ENCODE measurements at regions not wholly inside any gene's neighbourhood (a gene's known extent, or its start where the extent isn't known, plus 50 kb on each side); places are given as distances from the start of the nearest gene placed in this dataset.

DNA sequence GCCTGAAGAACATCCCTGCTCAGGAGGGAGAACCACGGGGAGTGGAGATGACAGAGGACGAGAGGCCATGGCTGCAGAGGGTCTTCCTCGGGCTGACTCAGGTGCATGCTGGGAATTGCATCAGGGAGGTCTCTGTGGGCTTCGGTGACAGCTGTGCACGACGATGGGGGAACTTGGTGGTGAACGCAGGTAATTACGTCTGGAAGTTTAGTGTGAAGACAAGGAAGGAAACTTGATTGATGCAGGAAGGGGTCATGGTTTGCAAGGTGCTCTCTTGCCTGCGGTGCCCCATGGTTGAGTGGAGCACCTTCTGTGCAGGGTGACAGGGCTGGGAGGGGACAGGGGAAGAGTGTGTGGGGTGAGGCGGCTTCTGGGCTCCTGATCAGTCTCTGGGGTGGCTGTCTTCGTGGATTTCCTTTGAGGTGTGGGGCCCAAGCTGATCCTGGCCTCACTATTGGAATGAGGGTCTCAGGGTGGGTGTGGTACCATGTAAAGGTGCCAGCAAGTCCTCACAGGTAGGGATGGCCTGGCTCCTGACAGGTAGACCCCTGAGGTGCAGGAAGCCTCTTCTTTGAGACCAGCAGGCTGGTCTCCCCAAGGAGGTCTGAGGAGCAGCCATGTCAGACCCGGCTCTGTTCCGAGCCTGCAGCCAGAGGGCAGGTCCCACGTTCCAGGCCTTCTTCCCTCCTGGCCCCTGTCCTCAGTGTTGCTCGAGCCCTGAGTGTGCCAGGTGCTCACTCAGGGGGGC is 1020.1 kb downstream of the TBC1D22A start:
- no peak for DNase-seq

DNA sequence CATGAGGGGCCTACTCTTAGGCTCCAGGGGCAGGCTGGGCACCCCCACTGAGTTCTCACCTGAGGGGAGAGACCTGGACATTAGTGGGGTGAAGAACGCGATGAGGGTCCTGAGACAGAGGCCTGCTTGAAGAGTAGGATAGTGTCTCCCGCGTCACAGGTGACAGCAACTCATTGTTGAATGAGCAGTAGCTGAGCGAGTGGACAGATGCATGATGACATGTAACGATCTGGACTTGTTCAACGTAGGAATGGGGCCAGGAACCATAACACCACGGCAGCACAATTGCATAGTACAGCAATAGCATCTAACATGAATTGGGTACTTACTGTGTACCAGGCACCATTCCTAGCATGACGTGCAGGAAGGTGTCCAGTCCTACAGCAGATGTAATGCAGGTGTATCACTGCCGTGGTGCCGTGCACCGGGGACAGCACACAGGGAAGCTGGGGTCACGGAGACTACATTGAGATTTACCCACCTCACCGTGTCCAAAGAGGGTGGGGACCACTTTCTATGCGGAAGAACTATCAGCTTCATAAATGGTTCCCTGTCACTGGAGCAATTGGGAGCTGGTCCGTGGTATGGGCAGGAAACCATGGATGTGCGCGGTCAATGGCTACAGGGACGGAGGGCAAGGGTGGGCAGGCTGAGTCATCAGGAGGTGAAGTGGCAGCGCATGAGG is 1019.1 kb downstream of the TBC1D22A start:
- no peak for DNase-seq

DNA sequence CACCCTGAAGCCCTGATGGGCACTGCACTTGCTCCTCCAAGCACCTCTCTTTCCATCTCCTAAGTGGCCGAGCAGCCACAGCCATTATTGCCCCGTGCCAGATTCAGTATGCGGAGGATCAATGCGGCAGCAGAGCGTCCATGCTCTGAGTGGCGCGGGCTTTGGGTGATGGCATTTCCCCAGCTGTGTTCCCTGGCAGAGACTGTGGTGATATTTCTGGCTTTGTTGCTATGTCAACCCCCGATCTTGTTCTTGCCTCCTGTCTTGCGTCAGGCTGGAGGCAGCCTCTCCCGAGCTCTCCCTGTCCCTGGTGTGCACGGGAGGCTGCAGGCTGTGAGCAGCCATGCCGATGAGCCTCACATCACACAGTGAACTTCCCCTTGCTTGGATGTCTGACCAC is 1018.6 kb downstream of the TBC1D22A start:
- no peak for DNase-seq

DNA sequence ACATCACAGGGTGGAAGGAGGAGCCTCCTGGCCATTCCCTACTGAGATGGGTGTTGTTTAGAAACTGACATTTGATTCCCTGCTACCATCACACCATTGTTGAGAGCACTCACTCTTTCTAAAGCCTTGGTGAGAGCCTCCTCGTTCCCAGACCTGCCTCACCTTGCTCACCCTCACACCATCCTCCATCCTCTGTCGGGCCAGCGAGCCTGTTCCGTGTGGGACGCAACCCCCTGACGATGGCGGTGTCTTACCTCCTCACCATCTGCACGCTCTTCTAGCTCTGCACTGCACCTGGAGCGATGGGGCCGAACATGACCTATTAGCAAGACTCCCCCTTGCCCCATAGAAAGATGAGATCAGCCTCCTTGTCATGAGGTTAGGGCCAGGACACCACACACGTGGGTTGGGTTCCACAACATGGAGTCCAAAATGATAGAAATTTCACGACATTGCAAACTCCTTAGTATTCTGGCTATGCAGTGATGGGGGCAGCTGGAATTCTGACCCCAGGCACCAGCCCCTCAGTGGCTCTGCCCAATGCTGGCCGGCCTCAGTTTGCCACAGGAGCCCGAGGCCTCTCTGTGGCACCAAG is 1017.9 kb downstream of the TBC1D22A start:
- no peak for DNase-seq

DNA sequence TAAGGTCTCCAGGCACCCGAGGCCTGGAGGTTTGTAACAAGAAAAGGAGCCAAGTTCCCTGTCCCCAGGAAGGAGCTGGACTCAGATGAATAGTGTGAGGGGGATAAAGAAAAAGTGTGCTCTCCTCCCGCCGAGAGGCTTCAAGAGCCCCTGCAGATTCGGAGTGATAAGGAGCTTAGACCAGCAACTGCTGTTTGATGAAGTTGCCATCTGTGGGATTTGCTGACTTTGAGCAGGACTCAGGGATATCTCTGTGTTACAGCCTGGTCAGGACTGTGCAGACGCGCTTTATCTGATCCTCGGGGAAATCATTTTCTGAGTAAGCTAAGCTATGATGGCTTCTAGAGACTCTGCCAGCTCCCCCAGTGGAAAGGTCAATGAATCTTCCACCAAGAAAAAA is 1017.0 kb downstream of the TBC1D22A start:
- DNase-seq, result no peak

DNA sequence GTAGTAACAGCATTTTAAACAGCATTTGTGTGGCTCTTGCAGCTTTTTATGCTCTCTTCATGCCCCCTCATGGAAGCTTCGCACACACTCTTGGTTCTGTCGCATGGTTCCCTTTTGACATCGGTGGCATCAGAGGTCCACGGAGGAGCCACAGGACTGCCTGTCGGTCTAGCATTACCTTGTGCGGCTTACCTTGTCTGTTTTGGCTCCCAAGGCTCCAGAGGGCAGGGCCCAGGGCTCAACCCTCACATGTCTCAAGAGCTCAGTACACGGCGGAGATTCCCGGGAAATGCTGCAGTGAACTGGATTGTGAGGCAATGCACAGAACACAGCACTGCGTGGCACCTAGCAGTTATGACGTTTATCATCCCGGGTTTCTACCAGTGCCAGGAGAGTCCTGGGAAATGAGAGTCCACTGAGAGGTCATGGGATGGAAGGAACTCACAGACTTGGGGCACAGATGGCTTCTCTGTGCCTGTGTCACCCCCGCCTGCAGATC is 1015.8 kb downstream of the TBC1D22A start:
- no peak for DNase-seq

DNA sequence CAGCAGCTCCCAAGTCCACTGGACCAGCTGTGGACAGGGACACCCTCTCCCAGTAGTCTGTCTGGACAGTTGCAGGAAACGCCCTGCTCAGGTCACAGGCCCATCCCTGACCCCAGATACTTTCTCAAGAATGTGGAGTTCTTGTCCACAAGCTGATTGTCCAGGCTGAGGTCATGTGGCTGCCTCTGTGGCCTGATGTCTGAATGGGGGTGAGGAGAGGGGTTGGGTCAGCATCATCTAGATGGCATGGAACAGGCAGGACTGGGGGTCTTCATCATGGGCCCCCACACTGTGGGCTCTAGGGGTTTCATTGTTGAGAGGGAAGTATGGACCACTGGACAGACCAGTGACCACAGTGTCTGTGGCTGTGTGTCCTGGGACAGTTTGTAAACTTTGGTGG is 1015.0 kb downstream of the TBC1D22A start:
- DNase-seq, result no peak

DNA sequence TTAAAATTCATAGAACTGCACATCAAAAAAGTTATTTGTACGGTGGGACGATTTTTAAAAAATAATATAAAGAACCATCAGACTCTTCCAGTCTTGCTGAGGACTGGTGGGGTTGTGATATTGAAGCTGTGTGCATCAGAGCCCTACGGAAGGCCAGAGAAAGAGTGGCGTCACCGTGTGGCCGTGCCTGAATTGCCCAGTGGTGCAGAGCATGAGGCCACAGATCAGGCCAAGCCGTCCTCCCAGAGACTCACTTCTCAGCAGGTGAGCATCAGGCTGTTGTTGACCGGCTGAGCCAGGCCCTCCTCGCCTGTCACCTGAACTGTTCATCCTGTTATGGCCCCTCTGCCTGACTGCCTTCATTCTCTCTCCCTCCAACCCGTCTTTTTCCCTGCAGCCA is 1013.9 kb downstream of the TBC1D22A start:
- no peak for DNase-seq

DNA sequence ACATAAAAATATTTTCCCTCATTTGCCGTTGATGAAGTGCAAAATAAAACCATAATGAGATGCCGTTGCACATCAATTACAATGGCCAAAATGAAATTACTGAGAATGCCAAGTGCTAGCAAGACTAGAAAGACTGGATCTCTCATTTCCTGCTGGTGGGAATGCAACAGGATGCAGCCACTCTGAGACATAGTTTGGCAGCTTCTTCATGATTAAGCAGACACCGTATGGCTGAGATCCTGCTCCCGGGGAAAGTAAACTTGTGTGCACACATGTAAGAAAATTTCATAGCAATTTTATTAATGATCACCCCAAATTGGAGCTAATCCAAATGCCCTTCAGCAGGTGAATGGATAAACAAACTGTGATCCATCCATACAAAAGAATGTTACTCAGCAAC is 1013.2 kb downstream of the TBC1D22A start:
- no peak for DNase-seq

DNA sequence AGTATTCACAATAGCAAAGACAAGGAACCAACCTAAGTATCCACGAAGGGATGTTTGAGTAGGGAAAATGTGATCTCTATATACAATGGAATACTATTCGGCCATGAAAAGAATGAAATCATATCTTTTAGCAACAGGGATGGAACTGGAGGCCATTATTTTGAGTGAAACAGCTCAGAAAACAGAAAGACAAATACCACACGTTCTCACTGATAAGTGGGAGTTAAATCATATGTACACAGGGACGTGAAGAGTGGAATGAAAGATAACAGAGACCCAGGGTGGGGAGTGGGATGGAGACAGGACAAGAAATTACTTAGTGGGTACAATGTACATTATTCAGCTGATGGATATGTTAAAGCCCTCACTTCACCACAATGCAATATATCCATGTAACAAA is 1012.7 kb downstream of the TBC1D22A start:
- no peak for DNase-seq

DNA sequence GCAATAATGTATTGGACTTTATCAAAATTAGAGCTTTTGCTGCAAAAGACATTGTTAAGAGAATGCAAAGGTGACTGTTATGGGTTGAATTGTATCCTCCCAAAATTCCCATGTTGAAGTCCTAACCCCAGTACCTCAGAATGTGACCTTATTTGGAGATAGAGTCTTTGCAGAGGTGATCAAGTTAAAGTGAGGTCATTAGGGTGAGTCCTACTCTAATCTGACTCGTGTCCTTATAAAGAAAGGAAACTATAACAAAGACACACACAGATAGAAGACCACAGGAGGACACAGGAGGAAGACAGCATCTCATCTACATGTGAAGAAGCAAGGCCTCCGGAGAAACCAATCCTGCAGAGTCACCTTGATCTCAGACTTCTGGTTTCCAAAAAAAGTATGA is 1011.2 kb downstream of the TBC1D22A start:
- DNase-seq, result no peak

DNA sequence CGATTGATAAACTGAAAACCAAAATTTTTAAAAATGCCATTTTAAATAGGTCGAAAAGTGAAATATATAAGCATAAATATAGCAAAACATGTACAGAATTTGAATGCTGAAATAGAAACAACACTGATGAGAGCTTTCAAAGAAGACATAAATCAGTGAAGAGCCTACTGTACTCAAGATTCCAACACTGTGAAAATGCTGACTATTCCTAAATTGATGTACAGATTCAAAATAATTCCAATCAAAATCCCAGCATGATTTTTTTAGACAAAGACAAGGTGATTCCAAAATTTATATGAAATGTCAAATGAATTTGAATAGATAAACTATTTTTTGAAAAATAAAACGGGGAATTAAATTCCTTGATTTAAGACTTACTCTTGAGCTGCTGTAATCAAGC is 1010.4 kb downstream of the TBC1D22A start:
- no peak for DNase-seq

DNA sequence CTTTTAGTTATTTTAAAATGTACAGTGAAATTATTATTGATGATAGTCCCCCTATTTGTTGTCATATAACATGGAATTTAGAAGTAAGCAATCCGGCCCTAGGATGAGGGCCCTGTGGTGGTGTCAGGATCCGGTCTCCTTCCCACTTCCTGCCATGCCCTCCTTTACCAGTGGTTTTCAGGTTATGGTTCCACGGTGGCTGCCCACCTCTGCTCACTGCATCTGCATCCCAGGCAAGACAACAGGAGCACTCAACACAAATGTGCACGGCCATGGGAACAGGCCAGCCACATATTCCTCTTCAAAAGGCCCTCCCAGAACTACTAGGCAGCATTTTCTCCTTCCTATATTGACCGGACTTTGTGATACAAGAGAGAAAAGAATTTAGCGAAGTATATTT is 1007.2 kb downstream of the TBC1D22A start:
- DNase-seq, result no peak

DNA sequence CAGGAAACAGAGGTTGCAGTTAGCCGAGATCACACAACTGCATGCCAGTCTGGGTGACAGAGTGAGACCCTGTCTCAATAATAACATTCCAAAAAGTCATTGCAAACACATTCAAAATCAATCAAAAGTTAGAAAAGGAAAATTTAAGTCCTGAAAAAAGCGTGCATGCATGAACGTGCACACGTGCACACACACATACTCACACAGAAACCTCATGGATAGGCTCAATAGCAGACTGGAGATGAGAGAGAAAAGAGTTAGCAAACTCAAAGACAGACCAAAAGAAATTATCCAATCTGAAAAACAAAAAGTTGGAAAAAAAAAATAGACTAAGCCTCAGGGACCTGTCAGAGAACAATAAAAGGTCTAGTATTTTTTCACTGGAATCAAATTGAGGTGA is 1005.6 kb downstream of the TBC1D22A start:
- no peak for DNase-seq

DNA sequence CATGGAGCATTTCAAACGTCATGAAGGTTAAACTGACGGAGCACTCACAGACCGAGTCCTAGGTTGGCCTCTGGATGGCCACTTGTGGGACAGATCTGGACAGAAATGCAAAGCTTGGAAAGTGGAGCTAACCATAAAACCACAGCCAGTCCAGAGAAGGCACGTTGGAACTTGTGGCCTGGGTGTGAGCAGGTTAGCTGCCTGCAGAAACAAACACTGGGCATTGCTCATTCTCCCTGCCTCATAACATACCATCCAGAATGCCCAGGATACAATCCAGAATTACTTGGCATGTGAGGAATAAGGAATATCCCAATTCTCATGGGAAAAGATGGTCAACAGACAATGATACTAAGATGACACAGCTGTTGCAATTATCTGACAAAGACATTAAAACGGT is 1005.0 kb downstream of the TBC1D22A start:
- no peak for DNase-seq

DNA sequence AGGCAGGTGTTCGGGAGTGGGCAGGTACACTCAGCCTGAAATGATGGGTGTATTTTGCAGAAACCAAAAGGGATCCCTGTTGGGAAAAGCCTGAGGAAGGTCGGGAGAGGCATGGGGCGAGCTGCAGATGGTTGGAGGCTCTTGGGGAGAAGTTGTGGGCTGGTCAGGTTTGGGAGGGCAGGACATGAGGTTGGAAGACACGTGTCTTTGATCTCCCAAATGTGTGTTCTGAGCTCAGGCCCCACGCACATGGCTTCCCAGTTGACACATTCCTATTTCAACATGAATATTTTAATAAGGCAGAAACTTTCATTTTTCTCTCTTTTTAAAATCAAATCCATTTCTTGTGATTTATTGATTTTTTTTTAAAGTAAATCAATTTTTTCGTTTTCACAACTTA is 1003.3 kb downstream of the TBC1D22A start:
- no peak for DNase-seq

DNA sequence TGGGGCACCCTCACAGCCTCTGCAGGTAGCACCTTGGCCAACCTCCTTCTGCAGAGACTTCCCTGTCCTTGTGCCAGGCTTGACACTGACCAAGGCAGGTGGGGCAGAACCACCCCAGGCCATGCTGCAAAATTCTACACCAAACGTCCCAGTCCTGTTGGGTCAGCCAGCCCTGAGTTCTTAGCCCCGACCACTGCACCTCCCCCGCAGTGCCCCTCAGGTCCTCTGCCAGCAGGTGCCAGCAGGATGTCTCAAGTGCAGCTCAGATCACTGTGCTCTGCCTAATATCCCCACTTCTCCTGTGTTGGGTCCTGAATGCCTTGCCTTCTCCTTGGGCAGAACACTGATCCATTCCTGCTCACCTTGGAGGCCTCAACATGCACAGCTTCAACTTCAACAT is 999.7 kb downstream of the TBC1D22A start:
- DNase-seq, result no peak

DNA sequence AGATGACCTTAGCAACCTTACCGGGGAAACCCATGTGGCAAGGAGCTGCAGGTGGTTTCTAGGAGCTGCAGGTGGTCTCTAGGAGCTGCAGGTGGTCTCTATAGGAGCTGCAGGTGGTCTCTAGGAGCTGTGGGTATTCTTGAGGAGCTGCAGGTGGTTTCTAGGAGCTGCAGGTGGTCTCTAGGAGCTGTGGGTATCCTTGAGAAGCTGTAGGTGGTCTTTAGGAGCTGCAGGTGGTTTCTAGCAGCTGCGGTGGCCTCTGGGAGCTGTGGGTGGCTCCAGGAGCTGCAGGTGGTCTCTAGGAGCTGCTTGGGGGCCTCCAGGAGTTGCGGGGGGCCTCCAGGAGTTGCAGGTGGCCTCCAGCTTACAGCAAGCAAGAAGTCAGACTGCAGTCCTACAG is 997.5 kb downstream of the TBC1D22A start:
- DNase-seq, result no peak

DNA sequence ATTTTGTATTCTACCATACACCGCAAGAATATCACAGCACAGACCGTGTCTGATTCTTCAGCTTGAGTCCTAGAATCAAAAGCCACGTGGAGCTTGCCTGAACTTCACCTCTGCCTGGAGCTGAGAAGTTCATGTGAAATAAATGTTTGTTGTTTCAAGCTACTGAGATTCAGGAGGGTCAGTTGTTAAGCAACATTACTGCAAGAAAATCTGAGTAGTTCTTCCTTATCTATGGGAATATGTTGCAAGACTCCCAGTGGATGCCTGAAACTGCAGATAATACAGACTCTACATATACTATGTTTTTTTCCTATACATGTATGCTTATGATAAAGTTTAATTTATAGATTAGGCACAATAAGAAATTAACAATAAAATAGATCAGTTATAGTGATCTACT is 995.3 kb downstream of the TBC1D22A start:
- DNase-seq, result no peak

DNA sequence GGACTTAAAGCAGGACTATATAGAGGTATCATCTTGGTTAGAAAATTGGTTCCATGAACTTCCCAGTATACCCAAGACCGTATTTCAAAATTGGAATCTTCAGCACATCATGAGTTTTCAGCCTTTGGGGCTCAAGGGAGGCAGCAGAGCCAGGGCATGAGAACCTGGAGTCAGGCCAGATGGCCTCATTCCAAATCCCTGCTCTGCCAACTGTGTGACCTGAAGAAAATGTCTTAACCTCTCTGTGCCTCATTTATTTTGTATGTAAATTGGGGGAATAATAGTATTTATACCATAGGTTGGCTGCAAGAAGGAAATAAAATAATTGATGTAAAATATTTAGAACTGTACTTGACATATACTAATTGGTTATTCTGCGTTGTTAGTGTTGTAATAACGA is 987.6 kb downstream of the TBC1D22A start:
- no peak for DNase-seq

DNA sequence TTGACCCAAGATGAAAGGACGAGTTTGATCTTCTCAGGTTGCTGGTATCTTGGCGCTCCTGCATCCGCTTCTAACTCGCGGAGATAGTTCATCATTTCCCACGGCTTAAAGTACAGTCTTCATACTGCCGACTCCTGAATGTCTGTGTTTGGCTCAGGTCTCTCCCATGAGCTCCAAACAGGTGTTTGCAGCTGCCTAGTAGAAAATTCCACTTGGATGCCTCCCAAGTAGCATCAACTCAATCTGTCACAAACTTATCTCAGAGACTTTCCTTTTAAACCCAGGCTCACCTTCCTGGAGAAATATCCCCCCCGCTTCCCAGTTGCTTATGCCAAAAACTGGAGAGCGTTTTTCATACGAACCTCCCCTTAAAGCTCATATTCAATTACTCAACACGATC is 986.5 kb downstream of the TBC1D22A start:
- no peak for DNase-seq

DNA sequence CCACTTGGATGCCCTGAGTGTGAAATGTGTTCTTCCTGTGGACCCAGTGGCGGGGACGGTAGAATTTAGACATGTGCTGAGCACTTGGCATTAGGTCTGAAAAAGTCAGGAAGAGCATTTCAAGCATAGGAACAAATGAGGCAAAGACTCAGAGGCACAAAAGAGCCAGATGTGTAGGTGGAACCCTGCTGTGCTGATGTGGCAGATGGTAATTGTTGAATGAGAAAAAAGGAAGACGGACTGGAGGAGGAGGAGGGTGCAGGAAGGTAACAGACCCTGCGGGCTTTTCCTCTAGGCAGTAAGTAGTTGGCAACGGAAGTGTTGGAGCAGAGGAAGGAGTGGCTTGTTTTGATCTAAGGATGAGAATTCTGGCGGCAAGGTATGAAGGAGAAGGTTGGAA is 985.8 kb downstream of the TBC1D22A start:
- DNase-seq, result no peak

DNA sequence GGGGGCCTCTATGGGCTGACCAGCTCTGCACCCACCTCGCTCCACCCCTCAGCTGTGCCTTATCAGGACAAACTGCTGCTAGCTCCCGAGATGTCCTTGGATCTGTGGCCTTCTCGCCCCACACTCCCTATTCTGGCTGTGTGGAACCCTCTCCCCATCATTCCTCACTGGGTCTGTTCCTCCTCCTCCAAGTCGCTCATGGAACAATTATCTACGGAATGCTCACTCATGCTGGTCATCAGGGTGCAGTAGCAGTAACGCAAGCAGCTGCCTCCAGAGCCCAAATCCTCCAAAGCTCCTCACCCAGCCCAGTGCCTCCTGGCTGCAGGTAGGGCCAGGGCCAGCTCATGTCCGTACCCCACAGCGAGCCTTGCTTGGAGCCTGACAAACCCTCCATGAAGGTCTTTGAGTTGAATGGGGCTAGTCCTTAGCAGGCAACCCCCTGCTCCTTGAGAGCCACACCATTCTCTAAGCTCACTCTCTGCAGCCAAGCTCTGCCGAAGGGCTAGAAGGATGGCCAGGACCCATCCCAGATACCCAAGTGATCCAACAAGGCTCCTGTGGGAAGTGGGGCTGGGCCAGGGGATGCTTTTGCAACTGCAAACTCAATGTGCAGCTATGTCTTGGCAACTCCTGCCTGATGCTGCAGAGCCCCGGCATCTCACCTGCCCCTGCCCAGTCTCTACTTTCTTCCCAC is 977.8 kb downstream of the TBC1D22A start:
- DNase-seq, result no peak
